OCI-LY1 (cell line): ENCODE measurements at regions not wholly inside any gene's neighbourhood (a gene's known extent, or its start where the extent isn't known, plus 50 kb on each side); places are given as distances from the start of the nearest gene placed in this dataset.
"Not testable (repeated sequence)": the region's sequence is repeated elsewhere in the genome, so short reads cannot be mapped to it uniquely, and the experiment has no call there.

ENCODE experiments used
- H2AFZ ChIP-seq: fragments of 200-600 bp; sonication (generic), shearing (Covaris generic); 2 replicates; pipeline ENCODE4 v1.6.0; 2014; ENCODE audit warnings: antibody characterized with exemption, mild to moderate bottlenecking, low read length
- H3F3A ChIP-seq: fragments of 200-600 bp; sonication (generic), shearing (Covaris generic); 2 replicates; pipeline ENCODE4 v1.6.0; 2014; ENCODE audit warnings: mild to moderate bottlenecking, antibody characterized with exemption, low read length, moderate library complexity; ENCODE audit not compliant: insufficient read depth
- H3K27ac ChIP-seq: fragments of 200-600 bp; sonication (generic); 2 replicates; pipeline ENCODE4 v1.5.1; 2014; ENCODE audit warnings: low read length, mixed run types, mild to moderate bottlenecking, low read depth; ENCODE audit not compliant: poor library complexity, severe bottlenecking
- H3K27me3 ChIP-seq: fragments of 200-600 bp; sonication (generic); 2 replicates; pipeline ENCODE4 v1.6.0; 2014; ENCODE audit warnings: antibody characterized with exemption, mild to moderate bottlenecking, low read length, moderate library complexity; ENCODE audit not compliant: insufficient read depth
- H3K36me3 ChIP-seq: fragments of 200-600 bp; sonication (generic); 2 replicates; pipeline ENCODE4 v1.6.1; 2014; ENCODE audit warnings: mild to moderate bottlenecking, antibody characterized with exemption, low read length, moderate library complexity, mixed read lengths; ENCODE audit not compliant: insufficient read depth
- H3K4me1 ChIP-seq: fragments of 200-600 bp; sonication (generic); 2 replicates; pipeline ENCODE4 v1.5.1; 2014; ENCODE audit warnings: mild to moderate bottlenecking, low read length, moderate library complexity; ENCODE audit not compliant: insufficient read depth, severe bottlenecking
- H3K4me2 ChIP-seq: fragments of 200-600 bp; sonication (generic), shearing (Covaris generic); 2 replicates; pipeline ENCODE4 v1.6.1; 2014; ENCODE audit warnings: low read length
- H3K4me3 ChIP-seq: fragments of 200-600 bp; sonication (generic); 2 replicates; pipeline ENCODE4 v1.5.1; 2014; ENCODE audit warnings: low read length, low read depth, mild to moderate bottlenecking, mixed read lengths; ENCODE audit not compliant: poor library complexity, severe bottlenecking
- H3K79me2 ChIP-seq: fragments of 200-600 bp; shearing (Covaris generic); 2 replicates; pipeline ENCODE4 v1.6.1; 2016; ENCODE audit warnings: mixed run types, low read length, mixed read lengths; ENCODE audit not compliant: insufficient read depth
- H3K9ac ChIP-seq: fragments of 200-600 bp; sonication (generic), shearing (Covaris generic); 2 replicates; pipeline ENCODE4 v1.6.1; 2014; ENCODE audit warnings: mild to moderate bottlenecking, low read length, mixed read lengths
- H3K9me2 ChIP-seq: fragments of 200-600 bp; sonication (generic), shearing (Covaris generic); 2 replicates; pipeline ENCODE4 v1.6.1; 2014; ENCODE audit warnings: low read depth, mild to moderate bottlenecking, low read length, mixed read lengths
- H3K9me3 ChIP-seq: fragments of 200-600 bp; shearing (Covaris generic); 2 replicates; pipeline ENCODE4 v1.6.1; 2014; ENCODE audit warnings: low read length, mixed read lengths
- H4K20me1 ChIP-seq: fragments of 200-600 bp; sonication (generic), shearing (Covaris generic); 2 replicates; pipeline ENCODE4 v1.6.0; 2016; ENCODE audit warnings: mild to moderate bottlenecking, low read length; ENCODE audit not compliant: insufficient read depth
- EZH2 ChIP-seq: fragments of 200-600 bp; sonication (generic), shearing (Covaris generic); IDR thresholded peaks from 2 replicates; pipeline ENCODE4 v1.8.0; 2017; ENCODE audit warnings: borderline replicate concordance, mixed run types, mild to moderate bottlenecking, antibody characterized with exemption, low read length, moderate library complexity, mixed read lengths
- TF ChIP-seq, protein P1 (sequence below): fragments of 200-600 bp; sonication (generic), shearing (Covaris generic); IDR thresholded peaks from 2 replicates; pipeline ENCODE4 v1.5.1; 2017; ENCODE audit warnings: mild to moderate bottlenecking, antibody characterized with exemption, low read length, moderate library complexity, mixed read lengths

DNA sequence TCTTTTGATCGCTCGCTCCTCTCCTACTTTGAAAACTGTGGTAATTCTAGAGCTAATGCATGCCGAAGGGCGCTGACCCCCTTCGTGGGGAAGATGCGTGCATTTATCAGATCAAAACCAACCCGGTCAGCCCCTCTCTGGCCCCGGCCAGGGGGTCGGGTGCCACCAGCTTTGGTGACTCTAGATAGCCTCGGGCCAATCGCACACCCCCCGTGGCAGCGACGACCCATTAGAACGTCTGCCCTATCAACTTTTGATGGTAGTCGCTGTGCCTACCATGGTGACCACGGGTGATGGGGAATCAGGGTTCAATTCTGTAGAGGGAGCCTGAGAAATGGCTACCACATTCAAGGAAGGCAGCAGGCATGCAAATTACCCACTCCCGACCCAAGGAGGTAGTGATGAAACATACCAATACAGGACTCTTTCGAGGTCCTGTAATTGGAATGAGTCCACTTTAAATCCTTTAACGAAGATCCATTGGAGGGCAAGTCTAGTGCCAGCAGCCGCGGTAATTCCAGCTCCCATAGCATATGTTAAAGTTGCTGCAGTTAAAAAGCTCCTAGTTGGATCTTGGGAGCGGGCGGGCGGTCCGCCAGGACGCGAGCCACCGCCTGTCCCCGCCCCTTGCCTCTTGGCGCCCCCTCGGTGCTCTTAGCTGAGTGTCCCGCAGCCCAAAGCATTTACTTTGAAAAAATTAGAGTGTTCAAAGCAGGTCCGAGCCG, 3898.2 kb upstream of the OR11H1 start:
- Histone ChIP-seq H3F3A (no peaks in the 10 kb centered on the region), H3K9me2 (no peaks in the 10 kb centered on the region), H3K27me3 (no peaks in the 10 kb centered on the region), H3K27ac (no peak overlapping the region), H2AFZ (no peak overlapping the region), H3K36me3 (no peaks in the 10 kb centered on the region), H3K4me2 (no peak overlapping the region), H4K20me1 (no peaks in the 10 kb centered on the region), H3K79me2 (no peaks in the 10 kb centered on the region), H3K4me3 (no peak overlapping the region), H3K9ac (no peak overlapping the region), H3K9me3 (peaks cover 7% of the 10 kb centered on the region; the same call in 1 of the 2 replicates), H3K4me1 (no peaks in the 10 kb centered on the region)
- TF ChIP-seq, protein P1, sequence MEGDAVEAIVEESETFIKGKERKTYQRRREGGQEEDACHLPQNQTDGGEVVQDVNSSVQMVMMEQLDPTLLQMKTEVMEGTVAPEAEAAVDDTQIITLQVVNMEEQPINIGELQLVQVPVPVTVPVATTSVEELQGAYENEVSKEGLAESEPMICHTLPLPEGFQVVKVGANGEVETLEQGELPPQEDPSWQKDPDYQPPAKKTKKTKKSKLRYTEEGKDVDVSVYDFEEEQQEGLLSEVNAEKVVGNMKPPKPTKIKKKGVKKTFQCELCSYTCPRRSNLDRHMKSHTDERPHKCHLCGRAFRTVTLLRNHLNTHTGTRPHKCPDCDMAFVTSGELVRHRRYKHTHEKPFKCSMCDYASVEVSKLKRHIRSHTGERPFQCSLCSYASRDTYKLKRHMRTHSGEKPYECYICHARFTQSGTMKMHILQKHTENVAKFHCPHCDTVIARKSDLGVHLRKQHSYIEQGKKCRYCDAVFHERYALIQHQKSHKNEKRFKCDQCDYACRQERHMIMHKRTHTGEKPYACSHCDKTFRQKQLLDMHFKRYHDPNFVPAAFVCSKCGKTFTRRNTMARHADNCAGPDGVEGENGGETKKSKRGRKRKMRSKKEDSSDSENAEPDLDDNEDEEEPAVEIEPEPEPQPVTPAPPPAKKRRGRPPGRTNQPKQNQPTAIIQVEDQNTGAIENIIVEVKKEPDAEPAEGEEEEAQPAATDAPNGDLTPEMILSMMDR, result no peak
- TF ChIP-seq EZH2, result no peak

DNA sequence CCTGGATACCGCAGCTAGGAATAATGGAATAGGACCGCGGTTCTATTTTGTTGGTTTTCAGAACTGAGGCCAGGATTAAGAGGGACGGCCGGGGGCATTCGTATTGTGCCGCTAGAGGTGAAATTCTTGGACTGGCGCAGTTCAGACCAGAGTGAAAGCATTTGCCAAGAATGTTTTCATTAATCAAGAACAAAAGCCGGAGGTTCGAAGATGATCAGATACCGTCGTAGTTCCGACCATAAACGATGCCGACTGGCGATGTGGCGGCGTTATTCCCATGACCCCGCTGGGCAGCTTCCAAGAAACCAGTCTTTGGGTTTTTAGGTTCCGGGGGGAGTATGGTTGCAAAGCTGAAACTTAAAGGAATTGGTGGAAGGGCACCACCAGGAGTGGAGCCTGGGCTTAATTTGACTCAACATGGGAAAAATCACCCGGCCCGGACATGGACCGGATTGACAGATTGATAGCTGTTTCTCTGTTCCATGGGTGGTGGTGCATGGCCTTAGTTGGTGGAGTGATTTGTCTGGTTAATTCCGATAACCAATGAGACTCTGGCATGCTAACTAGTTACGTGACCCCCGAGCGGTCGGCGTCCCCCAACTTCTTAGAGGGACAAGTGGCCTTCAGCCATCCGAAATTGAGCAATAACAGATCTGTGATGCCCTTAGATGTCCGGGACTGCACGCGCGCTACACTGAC, 3897.5 kb upstream of the OR11H1 start:
- H3K9me2 ChIP-seq, H3K27me3 ChIP-seq, H3K79me2 ChIP-seq, H3K4me2 ChIP-seq, H3K36me3 ChIP-seq, H3K27ac ChIP-seq, H3K4me3 ChIP-seq, H2AFZ ChIP-seq, H3K9ac ChIP-seq, H3K4me1 ChIP-seq, H4K20me1 ChIP-seq, H3K9me3 ChIP-seq, H3F3A ChIP-seq: not testable (repeated sequence)
